H1 (cell line): ENCODE measurements at regions not wholly inside any gene's neighbourhood (a gene's known extent, or its start where the extent isn't known, plus 50 kb on each side); places are given as distances from the start of the nearest gene placed in this dataset.

Source experiments
- CEBPB ChIP-seq: IDR thresholded peaks from 2 replicates; pipeline ENCODE4 v1.6.1; 2012; ENCODE audit warnings: low read depth, low read length
- FOSL1 ChIP-seq: IDR thresholded peaks from 2 replicates; pipeline ENCODE4 v1.6.1; 2011; ENCODE audit warnings: mild to moderate bottlenecking, low read depth, low read length, moderate library complexity; ENCODE audit not compliant: insufficient read depth
- KDM4A ChIP-seq: IDR thresholded peaks from one replicate; pipeline ENCODE4 v1.7.1; 2012; ENCODE audit warnings: low read depth, mild to moderate bottlenecking, moderate library complexity, low read length, inconsistent platforms; ENCODE audit not compliant: severe bottlenecking
- SAP30 ChIP-seq: fragments of 300-600 bp; sonication (generic); IDR thresholded peaks from 2 replicates; pipeline ENCODE4 v1.7.1; 2012; ENCODE audit warnings: low read length, moderate library complexity, mild to moderate bottlenecking, inconsistent platforms; ENCODE audit not compliant: insufficient read depth, insufficient replicate concordance

- TF ChIP-seq SAP30 (no peak), FOSL1 (no peak), KDM4A (no peak), CEBPB (no peak)
These were observed 77.1 kb upstream of the CDYL start (continued) for GRCh38 chr6:4698901-4699659.
